PC-3 (cell line): ENCODE measurements at regions not wholly inside any gene's neighbourhood (a gene's known extent, or its start where the extent isn't known, plus 50 kb on each side); places are given as distances from the start of the nearest gene placed in this dataset.

Source experiments
- EZH2 ChIP-seq: fragments of 300-600 bp; sonication (generic); IDR thresholded peaks from one replicate; pipeline ENCODE4 v1.6.1; 2017; ENCODE audit warnings: antibody characterized with exemption, mild to moderate bottlenecking, low read length; ENCODE audit not compliant: unreplicated experiment
- TF ChIP-seq, protein P1 (sequence below): fragments of 300-600 bp; sonication (generic); conservative IDR thresholded peaks from 2 replicates; pipeline ENCODE4 v1.5.1; 2017; ENCODE audit warnings: antibody characterized with exemption, low read depth, mild to moderate bottlenecking, low read length

DNA sequence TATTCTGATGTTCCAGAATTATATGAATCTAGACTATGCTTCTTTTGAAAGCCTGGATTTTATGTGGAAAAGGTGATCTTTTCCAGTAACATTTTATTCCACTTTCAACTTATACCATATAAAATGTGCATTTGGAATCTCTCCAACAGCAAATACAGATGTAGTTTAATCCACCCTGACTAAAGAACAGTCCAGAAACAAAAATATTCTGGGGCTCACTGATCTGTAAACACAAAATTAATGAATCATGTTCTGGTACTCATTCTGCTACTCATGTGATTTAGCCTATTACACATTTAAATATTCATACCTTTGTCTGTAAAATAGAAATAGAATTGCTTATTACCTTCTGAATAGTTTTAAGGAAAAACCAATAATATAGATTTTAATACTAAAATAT lies 125.8 kb downstream of the ARRDC3 start:
- TF ChIP-seq, protein P1, sequence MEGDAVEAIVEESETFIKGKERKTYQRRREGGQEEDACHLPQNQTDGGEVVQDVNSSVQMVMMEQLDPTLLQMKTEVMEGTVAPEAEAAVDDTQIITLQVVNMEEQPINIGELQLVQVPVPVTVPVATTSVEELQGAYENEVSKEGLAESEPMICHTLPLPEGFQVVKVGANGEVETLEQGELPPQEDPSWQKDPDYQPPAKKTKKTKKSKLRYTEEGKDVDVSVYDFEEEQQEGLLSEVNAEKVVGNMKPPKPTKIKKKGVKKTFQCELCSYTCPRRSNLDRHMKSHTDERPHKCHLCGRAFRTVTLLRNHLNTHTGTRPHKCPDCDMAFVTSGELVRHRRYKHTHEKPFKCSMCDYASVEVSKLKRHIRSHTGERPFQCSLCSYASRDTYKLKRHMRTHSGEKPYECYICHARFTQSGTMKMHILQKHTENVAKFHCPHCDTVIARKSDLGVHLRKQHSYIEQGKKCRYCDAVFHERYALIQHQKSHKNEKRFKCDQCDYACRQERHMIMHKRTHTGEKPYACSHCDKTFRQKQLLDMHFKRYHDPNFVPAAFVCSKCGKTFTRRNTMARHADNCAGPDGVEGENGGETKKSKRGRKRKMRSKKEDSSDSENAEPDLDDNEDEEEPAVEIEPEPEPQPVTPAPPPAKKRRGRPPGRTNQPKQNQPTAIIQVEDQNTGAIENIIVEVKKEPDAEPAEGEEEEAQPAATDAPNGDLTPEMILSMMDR: no peak
- TF ChIP-seq EZH2: no peak
